GM23248 (cell line): ENCODE measurements at regions not wholly inside any gene's neighbourhood (a gene's known extent, or its start where the extent isn't known, plus 50 kb on each side); places are given as distances from the start of the nearest gene placed in this dataset.

Experiments
- EZH2 ChIP-seq: fragments of 200-600 bp; sonication (generic); IDR thresholded peaks from 2 replicates; pipeline ENCODE4 v1.6.1; 2018; ENCODE audit warnings: antibody characterized with exemption, mild to moderate bottlenecking; ENCODE audit not compliant: insufficient read depth, poor library complexity, severe bottlenecking
- EZH2phosphoT487 ChIP-seq: fragments of 200-600 bp; sonication (generic); IDR thresholded peaks from 2 replicates; pipeline ENCODE4 v1.6.1; 2018; ENCODE audit warnings: antibody characterized with exemption, moderate library complexity, mild to moderate bottlenecking, low read depth; ENCODE audit not compliant: insufficient read depth

GRCh38 chr18:51561821-51562220 is 364.3 kb upstream of the MEX3C start:
- no peak for TF ChIP-seq EZH2
- TF ChIP-seq EZH2phosphoT487 = no peak
